ENCODE measurements at regions not wholly inside any gene's neighbourhood (a gene's known extent, or its start where the extent isn't known, plus 50 kb on each side); places are given as distances from the start of the nearest gene placed in this dataset.

DNA sequence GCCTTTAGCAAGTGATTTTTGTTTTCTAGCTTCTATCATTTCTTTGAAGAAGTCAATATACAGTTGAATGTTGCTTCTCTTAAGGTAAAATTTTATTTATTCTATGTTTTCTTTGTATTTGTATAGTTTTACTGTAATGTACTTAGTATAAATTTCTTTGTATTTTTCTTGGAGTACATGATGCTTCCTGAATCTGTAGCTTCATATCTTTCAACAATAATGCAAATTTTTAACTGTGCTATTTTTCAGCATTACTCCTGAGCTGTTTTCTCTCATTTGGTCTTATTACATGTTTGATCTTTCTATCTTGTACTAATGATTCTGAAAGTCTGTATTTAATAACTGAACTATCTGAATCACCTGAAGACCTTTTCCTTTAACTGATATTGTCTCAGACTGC lies 253.9 kb upstream of the NXPH2 start:
- TF ChIP-seq, protein P1, sequence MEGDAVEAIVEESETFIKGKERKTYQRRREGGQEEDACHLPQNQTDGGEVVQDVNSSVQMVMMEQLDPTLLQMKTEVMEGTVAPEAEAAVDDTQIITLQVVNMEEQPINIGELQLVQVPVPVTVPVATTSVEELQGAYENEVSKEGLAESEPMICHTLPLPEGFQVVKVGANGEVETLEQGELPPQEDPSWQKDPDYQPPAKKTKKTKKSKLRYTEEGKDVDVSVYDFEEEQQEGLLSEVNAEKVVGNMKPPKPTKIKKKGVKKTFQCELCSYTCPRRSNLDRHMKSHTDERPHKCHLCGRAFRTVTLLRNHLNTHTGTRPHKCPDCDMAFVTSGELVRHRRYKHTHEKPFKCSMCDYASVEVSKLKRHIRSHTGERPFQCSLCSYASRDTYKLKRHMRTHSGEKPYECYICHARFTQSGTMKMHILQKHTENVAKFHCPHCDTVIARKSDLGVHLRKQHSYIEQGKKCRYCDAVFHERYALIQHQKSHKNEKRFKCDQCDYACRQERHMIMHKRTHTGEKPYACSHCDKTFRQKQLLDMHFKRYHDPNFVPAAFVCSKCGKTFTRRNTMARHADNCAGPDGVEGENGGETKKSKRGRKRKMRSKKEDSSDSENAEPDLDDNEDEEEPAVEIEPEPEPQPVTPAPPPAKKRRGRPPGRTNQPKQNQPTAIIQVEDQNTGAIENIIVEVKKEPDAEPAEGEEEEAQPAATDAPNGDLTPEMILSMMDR (IDR thresholded peaks at IDR 0.05; ENCODE audit: low read length), result no peak
- no peak for TF ChIP-seq EZH2 (IDR thresholded peaks at IDR 0.05; ENCODE audit: borderline replicate concordance, low read length)

All from OCI-LY1 (cell line).